ENCODE measurements at regions not wholly inside any gene's neighbourhood (a gene's known extent, or its start where the extent isn't known, plus 50 kb on each side); places are given as distances from the start of the nearest gene placed in this dataset.

DNA sequence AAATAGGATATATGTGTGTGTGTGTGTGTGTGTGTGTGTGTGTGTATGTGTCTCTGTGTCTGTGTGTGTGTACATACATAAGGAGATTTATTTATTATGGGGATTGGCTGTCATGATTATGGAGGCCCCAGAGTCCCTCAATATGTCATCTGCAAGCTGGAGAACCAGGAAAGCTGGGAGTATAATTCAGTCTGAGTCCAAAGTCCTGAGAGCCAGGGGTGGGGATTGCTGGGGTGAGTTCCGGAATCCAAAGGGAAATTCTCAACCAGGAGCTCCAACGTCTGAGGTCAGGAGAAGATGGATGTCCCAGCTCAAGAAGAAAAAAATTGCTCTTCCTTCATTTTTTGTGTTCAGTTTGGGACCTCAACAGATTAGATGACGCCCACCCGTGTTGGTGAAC, 50.7 kb upstream of the PLPP4 start:
- DNase-seq (ENCODE audit: low read depth, low spot score) = no peak
- no peak overlapping the region for H3K4me3 ChIP-seq (ENCODE audit: low read depth, low read length)
- TF ChIP-seq, protein P1, sequence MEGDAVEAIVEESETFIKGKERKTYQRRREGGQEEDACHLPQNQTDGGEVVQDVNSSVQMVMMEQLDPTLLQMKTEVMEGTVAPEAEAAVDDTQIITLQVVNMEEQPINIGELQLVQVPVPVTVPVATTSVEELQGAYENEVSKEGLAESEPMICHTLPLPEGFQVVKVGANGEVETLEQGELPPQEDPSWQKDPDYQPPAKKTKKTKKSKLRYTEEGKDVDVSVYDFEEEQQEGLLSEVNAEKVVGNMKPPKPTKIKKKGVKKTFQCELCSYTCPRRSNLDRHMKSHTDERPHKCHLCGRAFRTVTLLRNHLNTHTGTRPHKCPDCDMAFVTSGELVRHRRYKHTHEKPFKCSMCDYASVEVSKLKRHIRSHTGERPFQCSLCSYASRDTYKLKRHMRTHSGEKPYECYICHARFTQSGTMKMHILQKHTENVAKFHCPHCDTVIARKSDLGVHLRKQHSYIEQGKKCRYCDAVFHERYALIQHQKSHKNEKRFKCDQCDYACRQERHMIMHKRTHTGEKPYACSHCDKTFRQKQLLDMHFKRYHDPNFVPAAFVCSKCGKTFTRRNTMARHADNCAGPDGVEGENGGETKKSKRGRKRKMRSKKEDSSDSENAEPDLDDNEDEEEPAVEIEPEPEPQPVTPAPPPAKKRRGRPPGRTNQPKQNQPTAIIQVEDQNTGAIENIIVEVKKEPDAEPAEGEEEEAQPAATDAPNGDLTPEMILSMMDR (IDR thresholded peaks at IDR 0.05; ENCODE audit: insufficient read depth, low read length, missing control alignments) = no peak
- ChIA-PET POLR2A (no interaction called here), CTCF (interaction anchor here (1.0 kb wide), 1 partner anchor 17 kb away, joined by 4 read pairs; no protein-coding TSS in a partner anchor)
